ENCODE measurements at regions not wholly inside any gene's neighbourhood (a gene's known extent, or its start where the extent isn't known, plus 50 kb on each side); places are given as distances from the start of the nearest gene placed in this dataset.

- TF ChIP-seq SUZ12 (IDR thresholded peaks at IDR 0.05; ENCODE audit: extremely low read depth, insufficient read depth, insufficient read length): no peak
- TF ChIP-seq YY1 (IDR thresholded peaks at IDR 0.05; ENCODE audit: insufficient read depth, insufficient read length): no peak
Observed at GRCh38 chr12:59484575-59484974, 111.3 kb upstream of the SLC16A7 start.

Measured in NT2/D1 (cell line).